ENCODE measurements at regions not wholly inside any gene's neighbourhood (a gene's known extent, or its start where the extent isn't known, plus 50 kb on each side); places are given as distances from the start of the nearest gene placed in this dataset.

- Mint-ChIP-seq H3K4me3 (ENCODE audit: unreplicated experiment) (no peak overlapping the region), H3K9me3 (ENCODE audit: low read depth) (peaks cover 50% of the 10 kb centered on the region), H3K27me3 (ENCODE audit: low read depth) (no peaks in the 10 kb centered on the region), H3K4me1 (ENCODE audit: low read depth) (no peaks in the 10 kb centered on the region), H3K36me3 (ENCODE audit: low read depth) (peaks cover 1% of the 10 kb centered on the region), H3K27ac (ENCODE audit: unreplicated experiment) (no peak overlapping the region)
- no peak for TF ChIP-seq CTCF (IDR thresholded peaks at IDR 0.05)
- DNase-seq (ENCODE audit: low spot score) = no peak
These were observed 225.4 kb downstream of the SATB1 start for GRCh38 chr3:18199757-18200156.

- Mint-ChIP-seq H3K36me3 (ENCODE audit: low read depth) (peaks cover 1% of the 10 kb centered on the region), H3K9me3 (ENCODE audit: low read depth) (peaks cover 51% of the 10 kb centered on the region), H3K27me3 (ENCODE audit: low read depth) (no peaks in the 10 kb centered on the region), H3K27ac (ENCODE audit: unreplicated experiment) (no peak overlapping the region), H3K4me3 (ENCODE audit: unreplicated experiment) (no peak overlapping the region), H3K4me1 (ENCODE audit: low read depth) (no peaks in the 10 kb centered on the region)
- no peak for TF ChIP-seq CTCF (IDR thresholded peaks at IDR 0.05)
- no peak for DNase-seq (ENCODE audit: low spot score)
These were observed 229.3 kb downstream of the SATB1 start for GRCh38 chr3:18195836-18196235.

GRCh38 chr3:18194431-18194830 is 230.7 kb downstream of the SATB1 start:
- H3K4me3 Mint-ChIP-seq (ENCODE audit: unreplicated experiment) = no peak overlapping the region
- DNase-seq (ENCODE audit: low spot score) = no peak
- H3K36me3 Mint-ChIP-seq (ENCODE audit: low read depth) = no peaks in the 10 kb centered on the region
- H3K27ac Mint-ChIP-seq (ENCODE audit: unreplicated experiment) = no peak overlapping the region
- TF ChIP-seq CTCF (IDR thresholded peaks at IDR 0.05) = no peak
- H3K27me3 Mint-ChIP-seq (ENCODE audit: low read depth) = no peaks in the 10 kb centered on the region
- H3K9me3 Mint-ChIP-seq (ENCODE audit: low read depth) = peaks cover 37% of the 10 kb centered on the region
- H3K4me1 Mint-ChIP-seq (ENCODE audit: low read depth) = no peaks in the 10 kb centered on the region

- Mint-ChIP-seq H3K27ac (ENCODE audit: unreplicated experiment) (no peak overlapping the region), H3K4me3 (ENCODE audit: unreplicated experiment) (no peak overlapping the region), H3K36me3 (ENCODE audit: low read depth) (no peaks in the 10 kb centered on the region), H3K27me3 (ENCODE audit: low read depth) (no peaks in the 10 kb centered on the region), H3K9me3 (ENCODE audit: low read depth) (peaks cover 8% of the 10 kb centered on the region), H3K4me1 (ENCODE audit: low read depth) (no peaks in the 10 kb centered on the region)
- no peak for DNase-seq (ENCODE audit: low spot score)
- no peak for TF ChIP-seq CTCF (IDR thresholded peaks at IDR 0.05)
These were observed 234.5 kb downstream of the SATB1 start for GRCh38 chr3:18190646-18191045.

- DNase-seq (ENCODE audit: low spot score) = no peak
- Mint-ChIP-seq H3K27me3 (ENCODE audit: low read depth) (no peaks in the 10 kb centered on the region), H3K27ac (ENCODE audit: unreplicated experiment) (no peak overlapping the region), H3K9me3 (ENCODE audit: low read depth) (peaks cover under 1% of the 10 kb centered on the region), H3K4me1 (ENCODE audit: low read depth) (no peaks in the 10 kb centered on the region), H3K4me3 (ENCODE audit: unreplicated experiment) (no peak overlapping the region), H3K36me3 (ENCODE audit: low read depth) (no peaks in the 10 kb centered on the region)
- TF ChIP-seq CTCF (IDR thresholded peaks at IDR 0.05) = no peak
These were observed 235.7 kb downstream of the SATB1 start for GRCh38 chr3:18189282-18190050.

All from chondrocyte (in vitro differentiated cells).